Retinal pigment epithelial cell (primary cell): ENCODE measurements at regions not wholly inside any gene's neighbourhood (a gene's known extent, or its start where the extent isn't known, plus 50 kb on each side); places are given as distances from the start of the nearest gene placed in this dataset.

Source experiments
- DNase-seq: peaks from one replicate; pipeline ENCODE4 v3.0.0-alpha.2; 2010; ENCODE audit warnings: low read depth
- H3K4me3 ChIP-seq: 2 replicates; pipeline ENCODE4 v1.5.1; 2011; ENCODE audit warnings: mild to moderate bottlenecking, low read length, control low read depth, moderate library complexity
- CTCF ChIP-seq: conservative IDR thresholded peaks from 2 replicates; pipeline ENCODE4 v1.5.1; 2011; ENCODE audit warnings: low read depth, low read length, control low read depth, inconsistent platforms

- no peak for TF ChIP-seq CTCF
- no peak for DNase-seq
- no peak overlapping the region for H3K4me3 ChIP-seq
Measured at GRCh38 chr6:80460257-80460865, 353.9 kb downstream of the BCKDHB start.

- peak; percentile 93 for DNase-seq
- TF ChIP-seq CTCF: no peak
- H3K4me3 ChIP-seq: no peak overlapping the region
Measured at GRCh38 chr6:80457439-80457933, 351.0 kb downstream of the BCKDHB start.

- no peak for TF ChIP-seq CTCF
- H3K4me3 ChIP-seq: no peak overlapping the region
- no peak for DNase-seq
Measured at GRCh38 chr6:80456724-80457438, 350.4 kb downstream of the BCKDHB start.

- no peak for TF ChIP-seq CTCF
- DNase-seq: no peak
- no peak overlapping the region for H3K4me3 ChIP-seq
Measured at GRCh38 chr6:80454661-80455365, 348.3 kb downstream of the BCKDHB start.

GRCh38 chr6:80454197-80454596 is 347.7 kb downstream of the BCKDHB start:
- DNase-seq: peak; percentile 85
- H3K4me3 ChIP-seq: no peak overlapping the region
- no peak for TF ChIP-seq CTCF

GRCh38 chr6:80449726-80450125 is 343.3 kb downstream of the BCKDHB start:
- no peak for DNase-seq
- TF ChIP-seq CTCF: no peak
- H3K4me3 ChIP-seq: no peak overlapping the region
